GM18508 (cell line): ENCODE measurements at regions not wholly inside any gene's neighbourhood (a gene's known extent, or its start where the extent isn't known, plus 50 kb on each side); places are given as distances from the start of the nearest gene placed in this dataset.
A peak's percentile ranks its signal among the peaks of the same experiment; 100 is the strongest.

Source experiments
- ATAC-seq: cut with Tn5 transposase; IDR thresholded peaks from one replicate; pipeline ENCODE4 v1.9.1; 2021; ENCODE audit warnings: moderate number of reproducible peaks; ENCODE audit not compliant: insufficient read depth, unreplicated experiment

DNA sequence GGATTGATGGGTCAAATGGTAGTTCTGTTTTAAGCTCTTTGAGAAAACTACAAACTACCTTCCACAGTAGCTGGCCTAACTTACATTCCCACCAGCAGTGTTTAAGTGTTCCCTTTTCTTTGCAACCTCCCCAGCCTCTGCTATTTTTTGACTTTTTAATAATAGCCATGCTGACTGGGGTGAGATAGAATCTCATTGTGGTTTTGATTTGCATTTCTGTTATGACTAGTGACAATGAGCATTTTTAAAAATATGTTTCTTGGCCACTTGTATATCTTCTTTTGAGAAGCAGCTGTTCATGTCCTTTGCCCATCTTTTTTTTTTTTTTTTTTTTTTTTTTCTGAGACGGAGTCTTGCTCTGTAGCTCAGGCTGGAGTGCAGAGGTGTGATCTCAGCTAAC is 155.2 kb upstream of the BMPER start:
- peak; percentile 95 for ATAC-seq

DNA sequence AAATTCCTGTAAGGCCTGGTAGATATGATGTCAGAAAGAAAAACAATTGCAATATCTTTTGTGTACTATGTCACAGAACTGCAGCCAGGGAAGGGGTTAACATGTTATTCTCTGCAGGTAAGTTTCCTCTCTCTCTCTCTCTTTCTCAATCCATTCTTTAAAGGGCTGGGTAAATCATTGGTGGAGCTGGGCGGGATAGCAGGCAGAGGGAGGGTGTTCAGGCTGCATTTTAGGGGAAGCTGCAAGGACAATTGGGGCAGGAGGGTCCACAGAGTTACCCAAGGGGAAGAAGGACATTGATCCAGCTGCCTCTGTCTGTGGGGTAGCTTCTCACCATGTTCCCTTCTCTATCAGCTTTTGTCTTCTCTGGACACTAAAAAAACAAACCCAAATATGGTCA is 153.9 kb upstream of the BMPER start:
- ATAC-seq: no peak

DNA sequence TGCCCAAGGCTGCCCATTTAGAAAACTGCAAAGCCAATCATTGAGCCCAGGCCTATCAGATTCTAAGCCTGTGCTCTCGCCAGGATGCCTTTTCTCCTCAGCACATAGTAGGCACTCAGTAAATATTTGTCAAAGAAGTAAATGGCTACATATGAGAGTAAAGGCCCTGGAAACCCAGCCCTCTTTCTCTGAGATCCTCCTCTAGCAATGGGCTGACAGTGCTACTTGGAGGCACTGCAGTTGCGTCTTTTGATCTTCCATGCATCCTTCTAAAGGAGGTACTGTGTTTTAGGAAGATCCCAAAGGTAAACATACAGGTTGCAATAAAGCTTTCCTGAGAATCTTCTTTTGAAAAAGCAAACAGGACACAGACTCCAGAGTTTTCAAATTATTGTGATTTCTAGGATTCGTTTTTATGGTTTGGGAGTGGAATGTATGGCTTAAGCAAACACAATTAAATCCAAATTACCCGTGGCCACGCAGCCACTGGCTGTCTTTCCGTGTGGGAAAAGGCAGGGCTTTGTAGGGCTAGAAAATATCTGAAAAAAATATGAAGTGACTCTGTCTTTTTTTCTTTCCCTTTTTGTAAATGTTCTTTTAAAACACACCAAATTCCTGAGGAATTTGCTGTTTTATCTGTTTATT is 151.3 kb upstream of the BMPER start:
- no peak for ATAC-seq

DNA sequence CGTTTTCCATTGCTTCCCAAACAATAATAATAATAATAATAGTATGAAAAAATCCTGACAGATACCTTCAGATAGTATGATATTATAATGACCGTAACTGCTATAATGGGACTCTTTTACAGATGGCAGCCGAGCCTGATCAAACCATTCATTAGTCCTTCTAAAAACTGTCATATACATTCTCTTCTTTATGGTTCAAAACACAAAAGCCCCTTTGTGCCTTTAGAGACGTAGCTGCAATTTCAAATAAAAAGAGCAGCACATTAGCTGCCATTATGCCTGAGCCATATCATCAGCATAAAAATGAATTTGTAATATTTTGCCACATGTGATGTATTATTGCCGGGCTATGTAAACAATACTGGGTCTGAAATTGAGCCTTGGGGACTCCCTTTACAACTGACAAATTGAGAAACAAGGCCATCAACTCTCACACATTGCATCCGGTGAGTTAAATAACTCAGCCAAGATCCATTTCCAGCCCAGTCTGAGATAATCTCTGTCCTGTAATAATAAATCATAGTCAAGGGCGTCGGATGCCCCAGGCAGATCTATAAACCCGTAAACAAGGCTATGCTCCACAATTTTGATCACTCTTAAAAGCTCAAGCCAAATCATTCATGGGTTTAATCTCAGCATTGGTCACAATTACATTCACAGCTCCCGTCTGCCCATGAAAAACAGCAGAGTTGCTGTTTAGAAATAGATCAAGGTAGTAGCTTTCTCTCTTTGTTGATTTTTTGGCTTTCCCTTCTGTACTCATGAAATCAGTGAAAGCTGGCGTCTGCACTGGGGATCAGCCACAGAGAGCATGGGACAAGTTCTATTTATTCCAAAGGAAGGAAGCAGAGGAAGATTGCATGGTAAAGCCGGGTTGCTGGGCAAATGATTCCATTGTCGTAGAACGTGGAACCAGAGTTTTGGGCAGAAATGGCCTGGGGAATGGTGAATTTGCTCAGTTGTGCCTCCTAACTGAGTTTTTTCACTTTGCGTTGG is 150.1 kb upstream of the BMPER start:
- no peak for ATAC-seq

DNA sequence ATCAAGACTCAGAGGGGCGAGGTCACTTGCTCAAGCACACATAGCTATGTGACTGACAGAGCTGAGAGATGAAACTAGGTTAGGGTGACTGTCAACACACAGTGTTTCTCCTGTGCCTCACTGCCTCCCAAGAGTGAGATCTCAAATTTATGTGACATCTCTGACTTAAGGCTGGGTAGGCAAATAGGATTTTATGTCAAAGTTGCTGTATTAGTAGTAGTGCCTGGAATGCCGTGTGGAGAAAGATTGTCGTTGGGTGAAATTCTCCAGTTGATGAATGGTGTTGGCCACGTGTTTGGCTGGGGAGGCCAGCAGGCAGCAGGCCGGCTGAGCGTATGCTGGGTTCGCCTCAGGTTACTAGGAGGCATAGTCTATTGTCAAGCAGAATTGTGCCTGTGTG is 148.3 kb upstream of the BMPER start:
- no peak for ATAC-seq

DNA sequence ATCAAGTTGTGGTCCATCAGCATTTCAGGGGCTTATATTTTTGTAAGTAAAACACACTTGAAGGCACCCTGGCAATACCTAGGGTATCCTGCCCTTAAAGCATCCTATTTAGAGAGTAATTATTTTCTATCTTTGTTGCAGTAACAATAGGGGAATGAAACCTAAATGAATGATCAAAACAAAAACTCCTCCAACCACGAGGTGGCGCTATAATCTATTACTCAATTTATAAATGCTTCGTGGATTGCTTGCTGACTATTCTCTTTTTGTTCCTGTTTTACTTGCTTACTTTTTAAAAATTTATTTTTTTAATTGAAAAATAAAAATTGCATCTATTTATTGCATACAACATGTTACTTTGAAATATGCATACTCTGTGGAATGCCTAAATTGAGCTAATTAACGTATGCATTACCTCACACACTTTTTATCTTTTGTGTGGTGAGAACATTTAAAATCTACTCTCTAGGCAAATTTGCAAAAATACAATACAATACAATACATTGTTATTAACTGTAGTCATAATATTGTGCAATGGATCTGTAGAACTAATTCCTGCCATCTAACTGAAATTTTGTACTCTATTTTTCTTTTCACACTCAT is 147.7 kb upstream of the BMPER start:
- ATAC-seq: no peak

DNA sequence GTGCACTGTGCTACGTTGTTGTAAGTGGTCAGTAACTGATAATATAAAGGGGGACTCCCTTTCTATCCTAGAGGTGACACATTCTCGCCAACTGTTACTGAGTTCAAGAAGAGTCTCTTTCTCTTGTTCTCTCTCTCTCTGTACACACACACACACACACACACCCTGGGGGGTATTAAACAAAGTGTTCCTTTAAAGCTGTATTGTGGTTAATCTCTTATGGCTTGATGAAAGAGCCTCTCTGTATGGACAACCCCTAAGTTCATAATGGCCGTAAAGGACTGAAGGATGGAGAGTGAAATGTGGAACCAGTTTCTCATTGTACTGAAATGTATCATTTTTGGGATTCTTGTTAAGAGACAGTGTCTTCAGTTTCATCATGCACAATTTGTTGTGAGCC is 145.2 kb upstream of the BMPER start:
- no peak for ATAC-seq

DNA sequence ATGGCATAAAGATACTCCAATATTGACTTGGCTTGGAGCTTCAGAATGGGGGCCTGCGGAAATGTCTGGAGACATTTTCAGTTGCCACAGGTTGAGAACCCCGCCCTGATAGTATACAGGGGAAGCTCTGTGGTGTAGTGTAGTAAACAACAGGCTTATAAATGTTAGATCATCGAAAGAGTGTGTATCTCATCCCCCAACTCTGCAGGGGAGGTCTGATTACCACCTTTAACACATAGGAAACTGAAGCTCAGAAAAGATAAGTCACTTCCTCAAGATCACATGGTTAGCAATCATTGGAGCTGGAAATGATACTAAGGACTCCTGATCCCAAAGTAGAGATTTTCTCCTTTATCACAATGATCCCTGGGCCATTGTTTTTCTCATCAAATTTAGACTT is 144.5 kb upstream of the BMPER start:
- no peak for ATAC-seq

DNA sequence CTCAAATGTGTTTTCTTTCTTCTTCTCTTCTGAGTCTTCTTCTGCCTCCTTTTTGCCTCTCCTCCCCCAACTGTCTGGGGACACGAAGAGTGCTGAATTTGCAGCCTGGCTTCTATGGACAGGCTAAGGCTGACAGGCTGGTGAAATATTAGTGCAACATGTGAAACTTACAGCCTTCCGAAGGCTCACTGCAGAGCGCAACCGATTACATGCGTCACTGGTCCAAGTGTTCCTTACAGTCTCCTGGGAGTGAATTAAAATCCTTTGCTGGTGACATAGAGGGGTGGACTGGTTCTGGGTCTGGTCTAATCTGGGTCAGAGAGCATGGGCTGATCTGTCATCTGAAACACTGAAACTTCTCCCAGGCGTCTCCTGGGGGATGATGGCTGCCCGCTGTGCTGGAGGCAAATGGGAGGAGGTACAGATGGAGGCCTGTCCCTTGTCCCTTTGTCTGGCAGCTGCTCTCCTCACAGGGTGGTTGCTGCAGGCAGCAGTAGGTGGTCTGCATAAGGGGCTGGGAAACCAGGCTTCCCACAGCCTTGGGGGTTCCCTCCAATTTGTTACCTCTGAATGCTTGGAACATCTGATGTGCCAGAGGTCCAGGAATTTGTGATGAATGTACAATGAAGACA is 143.8 kb upstream of the BMPER start:
- ATAC-seq: no peak

DNA sequence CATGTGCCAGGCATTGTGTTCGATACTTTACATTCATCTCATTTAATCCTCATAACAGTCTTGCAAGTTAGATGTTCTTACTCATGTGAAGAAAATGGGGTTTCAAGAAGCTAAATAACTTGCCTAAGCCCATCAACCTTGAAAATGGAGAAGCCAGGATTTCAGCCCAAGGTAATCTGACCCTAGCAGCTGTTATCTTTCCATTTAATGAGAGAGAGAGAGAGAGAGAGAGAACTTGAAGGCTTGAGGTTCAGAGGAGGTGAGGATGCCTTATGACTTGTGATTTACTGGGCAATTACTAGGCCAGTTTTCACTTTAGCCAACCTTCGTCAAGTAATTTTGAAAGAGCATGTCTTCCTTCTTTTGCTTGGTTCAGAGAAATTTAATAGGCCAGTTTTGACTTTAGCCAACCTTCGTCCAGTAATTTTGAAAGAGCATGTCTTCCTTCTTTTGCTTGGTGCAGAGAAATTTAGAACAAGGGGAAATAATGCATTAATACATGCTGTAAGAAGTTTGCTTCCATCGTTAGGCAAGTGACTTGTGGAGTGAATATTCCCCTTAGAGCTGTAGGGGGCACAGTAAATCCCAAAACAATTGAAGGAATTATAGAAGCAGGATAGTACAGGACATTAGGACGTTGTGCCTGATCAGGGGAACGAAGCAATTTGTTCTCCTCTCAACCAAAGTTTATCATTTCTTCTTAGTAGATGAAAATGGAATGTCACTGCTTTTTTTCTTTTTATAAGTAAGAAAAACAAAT is 143.0 kb upstream of the BMPER start:
- ATAC-seq: no peak

DNA sequence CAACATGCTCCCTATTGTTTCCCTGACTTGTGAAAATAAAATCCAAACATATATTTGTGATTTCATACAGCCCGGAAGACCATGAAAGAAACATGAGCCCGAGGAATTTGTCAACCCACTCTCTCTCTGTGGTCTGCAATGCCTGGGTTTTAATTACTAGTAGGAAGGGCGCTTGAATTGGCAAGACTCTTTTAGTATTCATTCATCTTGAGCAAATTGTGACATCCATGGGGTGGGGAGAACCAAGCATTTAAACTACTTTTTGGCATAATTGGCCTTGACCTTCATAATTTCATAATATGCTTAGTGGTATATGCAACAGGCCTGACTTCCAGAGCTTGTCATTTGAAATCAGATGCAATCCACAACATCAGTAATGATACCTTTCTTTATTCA is 142.4 kb upstream of the BMPER start:
- no peak for ATAC-seq

DNA sequence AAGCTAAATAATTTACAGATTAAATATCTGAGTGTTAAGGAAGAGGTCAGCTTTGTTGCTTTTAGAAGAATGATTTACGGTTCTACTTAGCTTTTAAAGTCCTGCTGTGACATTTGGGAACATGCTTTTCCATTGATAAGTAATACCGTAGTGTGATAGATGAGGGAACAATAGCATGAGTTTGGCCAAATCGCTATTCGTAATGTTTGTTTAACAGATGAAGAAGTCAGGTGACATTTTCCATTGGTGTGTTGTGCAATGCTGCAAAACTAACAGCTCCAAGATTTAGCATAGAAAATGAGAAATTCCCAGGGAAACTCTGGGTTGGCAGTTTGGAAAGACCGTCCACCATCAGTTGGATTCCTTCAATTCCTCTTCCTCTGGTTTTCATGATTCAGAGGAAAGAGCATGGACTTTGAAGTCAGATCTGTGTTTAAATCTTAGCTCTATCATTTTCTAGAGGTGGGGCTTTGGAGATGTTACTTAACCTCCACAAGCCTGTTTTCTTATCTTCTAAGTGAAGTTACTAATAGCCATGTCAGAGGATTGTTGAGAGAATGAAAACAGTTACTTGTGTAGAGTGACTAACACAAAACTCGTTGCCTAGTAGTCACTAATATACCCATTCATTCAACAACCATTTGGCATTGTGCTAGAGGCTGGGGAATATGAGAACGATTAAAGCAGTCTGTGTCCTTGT is 140.4 kb upstream of the BMPER start:
- no peak for ATAC-seq

DNA sequence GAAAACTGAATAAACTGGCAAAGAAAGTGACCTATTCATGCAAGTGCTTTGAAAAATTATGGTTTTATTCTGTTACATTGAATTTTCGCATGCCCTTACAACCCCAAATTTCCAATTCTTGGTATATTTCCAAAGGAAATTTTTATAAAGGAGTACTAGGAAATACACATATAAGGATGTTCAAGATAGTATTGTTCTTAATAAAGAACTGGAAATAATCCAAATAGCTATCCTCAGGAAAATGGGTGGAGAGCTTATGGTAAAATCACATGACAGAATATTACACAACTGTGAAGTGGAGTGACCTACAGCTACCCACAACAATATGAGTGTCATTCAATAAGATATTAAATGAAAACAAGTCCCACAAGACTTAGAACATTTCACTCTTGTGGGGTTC is 138.9 kb upstream of the BMPER start:
- no peak for ATAC-seq

DNA sequence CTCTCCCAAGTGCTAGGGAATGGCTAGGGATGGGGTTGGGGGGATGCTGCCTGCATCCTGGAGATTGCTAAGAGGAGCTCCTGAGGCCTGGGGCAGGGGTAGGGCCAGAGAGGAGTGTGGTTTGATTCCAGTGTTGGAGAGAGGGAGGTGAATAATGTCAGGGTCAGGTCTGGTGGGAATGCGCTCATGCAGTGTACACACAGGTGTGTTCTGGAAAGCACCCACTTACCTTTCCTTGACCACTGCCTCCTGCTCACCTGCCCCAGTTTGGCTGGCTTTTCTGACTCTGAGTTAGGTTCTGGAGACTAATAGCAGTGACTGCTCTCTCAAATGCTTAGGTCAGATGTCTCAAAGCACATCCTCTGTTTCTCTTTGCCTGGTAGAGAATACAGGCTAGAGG is 135.4 kb upstream of the BMPER start:
- ATAC-seq: no peak

DNA sequence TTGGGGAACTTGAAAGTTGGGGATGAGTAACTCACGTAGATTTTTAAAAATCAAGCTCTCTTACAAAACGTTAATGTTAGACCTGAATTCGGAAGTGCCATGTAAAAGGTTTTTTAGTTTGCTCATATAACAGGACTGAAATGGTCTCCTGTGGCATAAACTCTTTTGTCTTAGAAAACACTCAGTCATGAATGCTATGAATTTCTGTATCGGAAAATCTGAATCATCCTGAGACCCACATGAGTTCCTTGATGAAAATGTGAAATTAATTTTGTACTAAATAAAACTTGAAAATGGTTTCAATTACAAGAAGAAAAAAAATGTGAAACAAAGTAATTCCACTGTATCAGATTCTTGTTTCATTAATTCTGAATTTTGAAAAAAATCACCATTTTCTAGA is 134.8 kb upstream of the BMPER start:
- ATAC-seq: no peak

DNA sequence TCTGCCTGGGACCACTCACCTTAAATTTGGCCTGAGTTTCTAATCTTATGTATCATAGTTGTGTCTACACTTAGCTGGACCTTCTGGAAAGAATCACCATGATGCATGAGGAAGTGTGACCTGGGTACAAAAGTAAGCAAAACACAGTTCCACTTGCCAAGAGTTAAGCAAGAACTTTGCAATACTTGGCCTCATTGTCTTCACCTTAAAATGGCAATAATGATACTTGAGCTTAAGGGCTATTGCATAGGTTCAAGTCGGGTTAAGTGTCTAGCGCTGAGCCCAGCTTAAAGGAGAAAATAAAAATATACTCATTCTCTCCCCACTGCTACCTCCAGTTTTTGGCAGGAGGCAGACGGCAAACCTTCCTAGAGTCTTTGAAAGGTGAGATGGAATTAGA is 133.9 kb upstream of the BMPER start:
- no peak for ATAC-seq

DNA sequence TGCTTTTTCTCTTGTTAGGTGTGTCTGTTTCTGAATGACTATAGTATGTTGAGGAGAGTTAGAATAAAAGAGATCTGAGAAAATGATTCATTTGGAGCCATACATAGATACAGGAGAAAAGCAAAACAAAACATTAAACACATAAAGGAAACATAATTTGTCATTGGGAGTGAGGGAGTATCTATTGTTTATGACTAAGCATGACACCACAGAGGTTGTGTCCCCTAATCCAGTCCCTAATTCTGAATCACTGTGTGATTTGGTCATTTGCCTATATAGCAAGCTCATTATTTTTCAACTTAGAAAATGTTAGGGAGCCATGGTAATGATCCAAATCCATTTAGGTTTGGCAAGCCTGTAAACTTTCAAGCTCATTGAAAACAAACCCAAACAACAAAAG is 132.3 kb upstream of the BMPER start:
- no peak for ATAC-seq

DNA sequence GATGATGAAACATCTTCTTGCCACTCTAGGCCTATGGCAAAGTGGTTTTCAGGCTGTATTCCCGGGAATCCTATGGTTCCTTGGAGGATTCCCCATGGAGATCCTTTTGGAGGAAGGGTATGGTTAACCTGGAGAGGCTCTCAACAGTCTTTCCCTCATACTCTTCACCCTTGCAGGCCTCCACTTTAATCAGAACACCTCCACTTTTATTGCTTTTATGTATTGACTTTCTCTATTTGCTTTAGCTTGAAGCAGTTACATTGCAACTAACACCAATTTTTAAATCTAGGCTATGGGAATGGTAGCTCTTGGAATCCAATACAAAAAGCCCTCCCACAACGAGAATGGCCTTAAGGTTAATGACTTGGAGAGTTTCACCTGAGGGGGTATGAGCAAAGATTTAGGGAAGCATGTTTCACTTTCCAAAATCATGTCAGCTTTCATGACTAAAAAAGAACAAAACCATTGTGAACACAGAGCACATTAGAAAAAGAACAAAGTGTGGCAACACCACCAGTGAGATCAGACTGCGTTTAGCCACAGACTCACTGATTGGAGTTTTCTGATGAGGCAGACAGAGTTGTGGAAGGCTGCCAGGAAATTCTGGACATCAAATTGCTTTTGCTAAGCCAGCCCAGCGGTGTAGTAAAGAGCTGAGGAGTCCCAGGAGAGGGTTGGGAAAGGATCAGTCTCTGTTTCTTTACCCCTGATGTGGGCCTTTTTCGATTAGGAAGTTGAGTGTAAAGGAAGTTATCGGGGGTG is 130.4 kb upstream of the BMPER start:
- ATAC-seq: no peak

DNA sequence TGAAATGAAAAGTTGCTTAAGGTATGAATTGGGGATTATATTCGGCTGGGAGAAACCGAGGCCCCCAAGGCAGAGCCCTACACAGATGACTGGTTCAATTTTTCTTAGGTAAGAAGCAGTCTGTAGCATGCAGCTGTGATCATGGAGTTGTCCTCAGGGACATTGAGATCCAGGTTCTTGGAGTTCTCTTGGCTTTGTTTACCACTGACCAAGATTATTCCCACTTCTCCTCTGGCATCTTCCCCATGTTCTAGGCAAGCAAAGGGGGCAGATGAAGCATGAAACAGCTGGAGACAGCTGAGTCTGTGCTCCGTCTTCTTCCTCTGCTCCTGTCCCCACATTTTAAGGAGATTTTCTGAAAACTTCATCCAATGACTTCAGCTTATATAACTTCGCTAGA is 129.5 kb upstream of the BMPER start:
- no peak for ATAC-seq
